ENCODE measurements at regions not wholly inside any gene's neighbourhood (a gene's known extent, or its start where the extent isn't known, plus 50 kb on each side); places are given as distances from the start of the nearest gene placed in this dataset.

DNA sequence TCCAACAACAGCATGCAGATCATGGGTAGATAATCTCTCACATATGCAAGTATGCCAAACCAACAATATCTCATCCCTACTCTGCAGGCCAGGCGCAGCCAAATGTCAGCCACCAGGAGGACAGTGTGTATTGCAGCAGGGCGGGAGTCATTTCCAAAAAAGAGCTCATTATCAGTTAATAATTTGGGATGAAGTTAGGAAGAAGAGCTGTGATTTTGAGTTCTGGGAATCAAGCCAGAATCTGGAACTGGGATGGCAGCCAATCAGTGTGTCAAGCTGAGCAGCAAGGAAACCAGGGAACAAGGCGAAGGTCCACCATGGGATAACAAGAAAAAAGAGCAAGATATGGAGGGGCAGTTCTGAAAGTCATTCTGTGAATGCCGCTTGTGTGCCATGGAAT is 88.2 kb upstream of the CAMK2D start:
- Histone ChIP-seq H3K27ac (no peak overlapping the region), H3K9ac (no peak overlapping the region), H3K4me1 (ENCODE audit: low read depth, poor library complexity, severe bottlenecking) (no peaks in the 10 kb centered on the region), H2AFZ (ENCODE audit: low read depth) (no peak overlapping the region), H3K79me2 (ENCODE audit: insufficient read depth, low read depth) (no peaks in the 10 kb centered on the region), H3K36me3 (ENCODE audit: insufficient read depth) (no peaks in the 10 kb centered on the region), H3K4me3 (IDR thresholded peaks at IDR 0.05; ENCODE audit: insufficient read depth, low read depth, low read length) (no peak overlapping the region), H3K4me2 (no peak overlapping the region), H4K20me1 (ENCODE audit: insufficient read depth) (no peaks in the 10 kb centered on the region), H3K27me3 (ENCODE audit: insufficient read depth, low read depth) (no peaks in the 10 kb centered on the region)
- no peak for TF ChIP-seq CTCF (conservative IDR thresholded peaks at IDR 0.05; ENCODE audit: low read depth, low read length)

DNA sequence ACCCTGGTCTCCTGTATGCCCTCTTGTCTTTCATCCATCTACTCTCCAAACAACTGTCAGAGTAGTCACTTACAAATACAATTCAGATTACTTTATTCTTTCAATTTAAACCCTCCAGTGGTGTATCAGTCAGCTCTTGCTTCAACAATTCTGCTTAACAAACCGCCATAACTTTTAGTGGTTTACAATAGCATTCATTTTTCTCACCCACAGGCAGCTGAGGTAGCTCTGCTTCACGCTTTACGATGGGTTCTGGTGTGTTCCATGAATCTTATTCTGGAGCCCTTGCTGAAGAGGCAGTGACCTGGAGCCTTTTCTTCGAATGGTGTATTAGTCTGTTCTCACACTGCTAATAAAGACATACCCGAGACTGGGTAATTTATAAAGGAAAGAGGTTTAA is 86.2 kb upstream of the CAMK2D start:
- no peak overlapping the region for H3K9ac ChIP-seq
- H3K27me3 ChIP-seq (ENCODE audit: insufficient read depth, low read depth) = no peaks in the 10 kb centered on the region
- H3K4me1 ChIP-seq (ENCODE audit: low read depth, poor library complexity, severe bottlenecking) = no peaks in the 10 kb centered on the region
- TF ChIP-seq CTCF (conservative IDR thresholded peaks at IDR 0.05; ENCODE audit: low read depth, low read length) = no peak
- H4K20me1 ChIP-seq (ENCODE audit: insufficient read depth) = no peaks in the 10 kb centered on the region
- no peak overlapping the region for H2AFZ ChIP-seq (ENCODE audit: low read depth)
- H3K79me2 ChIP-seq (ENCODE audit: insufficient read depth, low read depth) = no peaks in the 10 kb centered on the region
- H3K36me3 ChIP-seq (ENCODE audit: insufficient read depth) = no peaks in the 10 kb centered on the region
- no peak overlapping the region for H3K4me3 ChIP-seq (IDR thresholded peaks at IDR 0.05; ENCODE audit: insufficient read depth, low read depth, low read length)
- no peak overlapping the region for H3K4me2 ChIP-seq
- no peak overlapping the region for H3K27ac ChIP-seq

DNA sequence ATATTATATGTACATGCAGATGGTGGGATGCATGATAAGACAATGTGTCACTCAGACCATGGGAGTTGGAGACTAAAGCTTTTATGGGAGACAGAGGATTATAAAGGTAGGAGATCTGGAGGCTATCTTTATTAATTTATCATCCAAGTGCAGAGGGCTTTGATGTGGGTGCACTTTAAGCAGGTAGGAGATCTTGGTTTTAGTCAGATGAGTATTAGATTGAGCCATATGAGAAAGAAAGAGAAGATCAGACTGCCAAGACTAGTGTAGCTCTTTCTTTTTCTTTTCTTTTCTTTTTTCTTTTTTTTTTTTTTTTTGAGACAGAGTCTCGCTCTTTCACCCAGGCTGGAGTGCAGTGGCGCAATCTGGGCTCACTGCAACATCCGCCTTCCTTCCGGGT is 84.9 kb upstream of the CAMK2D start:
- H3K4me3 ChIP-seq (IDR thresholded peaks at IDR 0.05; ENCODE audit: insufficient read depth, low read depth, low read length) = no peak overlapping the region
- H2AFZ ChIP-seq (ENCODE audit: low read depth) = no peak overlapping the region
- no peak overlapping the region for H3K9ac ChIP-seq
- no peaks in the 10 kb centered on the region for H3K27me3 ChIP-seq (ENCODE audit: insufficient read depth, low read depth)
- no peaks in the 10 kb centered on the region for H4K20me1 ChIP-seq (ENCODE audit: insufficient read depth)
- no peaks in the 10 kb centered on the region for H3K36me3 ChIP-seq (ENCODE audit: insufficient read depth)
- no peak overlapping the region for H3K4me2 ChIP-seq
- H3K79me2 ChIP-seq (ENCODE audit: insufficient read depth, low read depth) = no peaks in the 10 kb centered on the region
- no peak for TF ChIP-seq CTCF (conservative IDR thresholded peaks at IDR 0.05; ENCODE audit: low read depth, low read length)
- no peaks in the 10 kb centered on the region for H3K4me1 ChIP-seq (ENCODE audit: low read depth, poor library complexity, severe bottlenecking)
- H3K27ac ChIP-seq = no peak overlapping the region

DNA sequence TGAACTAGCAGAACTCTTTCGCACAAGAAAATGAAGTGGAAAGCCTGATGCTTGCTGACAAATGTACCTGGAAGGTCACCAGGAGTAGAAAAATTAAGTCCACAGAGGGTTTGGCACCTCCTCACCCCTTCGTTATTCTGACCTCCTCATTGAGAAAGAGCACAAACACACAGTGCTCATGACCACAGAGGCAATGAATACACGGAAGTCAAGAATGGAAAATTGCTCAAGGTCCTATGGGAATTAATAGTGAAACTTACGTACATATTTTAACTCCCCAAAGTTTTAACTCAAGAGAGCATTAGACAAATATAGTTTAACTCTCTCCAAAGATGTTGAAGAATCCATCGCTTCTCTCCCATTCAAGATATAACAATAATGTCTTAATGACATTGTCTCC is 83.6 kb upstream of the CAMK2D start:
- Histone ChIP-seq H3K27me3 (ENCODE audit: insufficient read depth, low read depth) (no peaks in the 10 kb centered on the region), H3K36me3 (ENCODE audit: insufficient read depth) (no peaks in the 10 kb centered on the region), H4K20me1 (ENCODE audit: insufficient read depth) (no peaks in the 10 kb centered on the region), H3K4me1 (ENCODE audit: low read depth, poor library complexity, severe bottlenecking) (no peaks in the 10 kb centered on the region), H2AFZ (ENCODE audit: low read depth) (no peak overlapping the region), H3K79me2 (ENCODE audit: insufficient read depth, low read depth) (no peaks in the 10 kb centered on the region), H3K4me3 (IDR thresholded peaks at IDR 0.05; ENCODE audit: insufficient read depth, low read depth, low read length) (no peak overlapping the region), H3K4me2 (no peak overlapping the region), H3K9ac (no peak overlapping the region), H3K27ac (no peak overlapping the region)
- TF ChIP-seq CTCF (conservative IDR thresholded peaks at IDR 0.05; ENCODE audit: low read depth, low read length) = no peak

DNA sequence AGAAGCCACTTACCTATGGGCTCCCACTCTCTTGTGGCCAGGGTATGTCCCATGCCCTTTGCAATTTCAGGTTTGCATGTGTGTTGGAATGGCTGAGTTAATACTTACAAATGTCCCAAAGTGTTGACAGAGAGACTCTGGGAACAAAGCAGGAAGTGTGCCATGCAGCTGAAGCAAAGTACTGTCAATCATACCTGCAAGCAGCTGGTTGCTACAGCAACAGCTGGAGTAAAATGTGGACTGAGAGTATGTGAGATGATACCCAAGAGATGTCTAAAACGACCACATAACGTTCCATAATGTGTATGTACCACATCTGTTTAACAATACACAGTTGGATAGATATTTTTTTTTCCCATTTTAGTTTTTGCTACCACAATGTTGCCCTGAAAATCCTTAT is 82.8 kb upstream of the CAMK2D start:
- Histone ChIP-seq H4K20me1 (ENCODE audit: insufficient read depth) (no peaks in the 10 kb centered on the region), H3K4me2 (no peak overlapping the region), H2AFZ (ENCODE audit: low read depth) (no peak overlapping the region), H3K4me3 (IDR thresholded peaks at IDR 0.05; ENCODE audit: insufficient read depth, low read depth, low read length) (no peak overlapping the region), H3K36me3 (ENCODE audit: insufficient read depth) (no peaks in the 10 kb centered on the region), H3K79me2 (ENCODE audit: insufficient read depth, low read depth) (no peaks in the 10 kb centered on the region), H3K4me1 (ENCODE audit: low read depth, poor library complexity, severe bottlenecking) (no peaks in the 10 kb centered on the region), H3K27ac (no peak overlapping the region), H3K27me3 (ENCODE audit: insufficient read depth, low read depth) (no peaks in the 10 kb centered on the region), H3K9ac (no peak overlapping the region)
- no peak for TF ChIP-seq CTCF (conservative IDR thresholded peaks at IDR 0.05; ENCODE audit: low read depth, low read length)
